T-helper 2 cell (primary cell): ENCODE measurements at regions not wholly inside any gene's neighbourhood (a gene's known extent, or its start where the extent isn't known, plus 50 kb on each side); places are given as distances from the start of the nearest gene placed in this dataset.
"Not testable (repeated sequence)": the region's sequence is repeated elsewhere in the genome, so short reads cannot be mapped to it uniquely, and the experiment has no call there.

Source experiments
- DNase-seq, 5 experiments: peaks; one replicate each; pipeline versions ENCODE4 v3.0.0 to v3.0.0-alpha.2; 2012 to 2022

DNA sequence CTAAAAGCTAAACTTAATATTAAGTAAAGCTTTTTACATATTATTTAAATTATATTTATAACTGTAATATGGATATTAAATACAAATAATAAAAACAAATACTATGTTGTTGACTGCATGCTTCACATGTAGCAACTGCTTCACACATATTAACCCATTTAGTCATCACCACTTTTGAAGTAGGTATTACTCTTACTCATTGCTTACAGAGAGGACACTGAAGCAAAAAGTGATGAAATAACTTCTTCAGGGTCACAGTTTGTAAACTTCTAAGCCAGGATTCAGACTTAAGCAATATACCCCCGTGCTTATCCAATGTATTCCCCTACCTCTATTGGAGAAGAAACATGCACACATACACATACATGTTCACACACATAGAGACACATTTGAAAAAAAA lies 166.6 kb downstream of the DKK2 start:
- no peak for DNase-seq

DNA sequence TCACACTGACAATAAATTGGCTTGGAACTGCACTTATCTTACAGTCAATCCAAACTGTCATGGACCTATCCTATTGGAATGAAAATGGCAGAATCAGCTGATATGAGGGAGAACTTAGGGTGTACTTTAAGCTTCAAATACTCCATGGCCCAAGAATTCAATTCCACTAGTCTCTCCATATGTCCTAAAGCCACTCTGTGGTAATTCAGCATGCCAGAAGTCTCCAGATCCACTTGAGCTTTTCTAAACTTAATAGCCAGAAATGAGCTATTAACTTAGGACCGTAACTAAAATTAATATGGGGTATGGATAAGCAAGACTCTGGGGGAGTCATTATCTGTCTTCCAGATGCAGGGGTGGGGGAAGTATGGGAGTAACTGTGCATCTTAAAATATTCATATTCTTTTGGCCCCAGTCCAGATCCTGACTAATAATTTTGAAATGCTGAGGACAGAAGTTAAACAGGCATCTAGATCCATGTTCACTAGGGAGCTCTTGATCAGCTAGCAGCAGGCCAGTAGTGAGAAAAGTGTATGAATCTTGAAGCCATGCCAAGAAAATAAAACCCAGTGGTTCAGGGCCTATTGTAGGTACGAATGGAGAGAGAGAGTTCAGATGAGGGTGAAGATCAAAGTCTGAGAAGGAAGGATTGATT lies 167.6 kb downstream of the DKK2 start:
- no peak for DNase-seq

GRCh38 chr4:106864231-106864630 lies 171.9 kb downstream of the DKK2 start:
- no peak for DNase-seq

DNA sequence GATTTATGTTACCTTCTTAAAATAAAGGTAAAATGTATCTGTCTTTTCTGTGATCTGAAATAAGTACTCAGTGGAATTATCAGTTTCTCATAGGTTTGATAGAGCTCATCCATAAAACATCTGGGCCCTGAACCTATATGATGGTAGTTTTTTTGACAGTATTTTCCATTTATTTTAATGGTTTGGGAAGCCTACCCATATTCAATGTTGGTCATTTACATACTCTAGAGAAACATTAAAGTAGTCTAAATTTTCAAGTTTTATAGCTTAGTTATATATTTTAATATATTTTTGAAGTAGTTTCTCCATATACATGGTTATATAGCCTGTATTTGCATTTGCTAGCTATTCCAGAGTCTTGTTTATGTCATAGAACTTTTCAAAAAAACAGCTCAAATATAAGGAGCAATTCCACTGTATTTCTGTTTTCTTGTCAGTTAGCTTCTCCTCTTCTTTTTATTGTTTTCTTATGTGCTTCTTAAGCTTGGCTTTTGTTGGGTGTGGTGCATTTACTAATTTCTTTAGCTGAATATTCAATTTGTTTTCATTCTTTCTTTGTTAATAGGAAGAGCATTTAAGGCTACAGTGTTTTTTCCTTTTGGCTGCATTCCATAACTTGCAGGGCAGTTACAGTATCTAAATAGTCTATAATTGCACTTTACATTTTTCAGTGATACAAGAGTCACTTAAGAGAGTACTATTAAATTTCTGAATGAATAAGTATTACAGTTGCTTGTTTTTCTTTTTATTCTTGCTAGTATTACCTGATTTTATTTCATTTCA lies 181.4 kb downstream of the DKK2 start:
- no peak for DNase-seq

DNA sequence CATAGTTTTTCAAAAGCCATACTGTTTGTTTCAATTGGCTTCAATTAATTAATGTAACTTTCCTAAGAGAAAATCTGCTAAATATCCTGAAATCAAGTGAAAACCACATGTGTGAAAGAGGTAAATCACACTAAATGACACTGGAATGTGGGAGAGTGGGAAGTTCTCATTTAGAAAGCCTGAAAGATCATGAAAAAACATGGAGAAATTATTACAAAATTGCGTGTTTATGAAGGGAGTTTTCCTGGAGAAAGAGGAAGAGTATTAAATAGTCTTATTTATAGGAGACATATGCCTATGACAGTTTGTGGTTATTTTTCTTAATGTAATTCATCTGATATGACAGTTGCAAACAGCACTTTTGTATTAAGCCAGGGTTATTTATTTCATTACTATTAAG lies 183.7 kb downstream of the DKK2 start:
- DNase-seq, result no peak

DNA sequence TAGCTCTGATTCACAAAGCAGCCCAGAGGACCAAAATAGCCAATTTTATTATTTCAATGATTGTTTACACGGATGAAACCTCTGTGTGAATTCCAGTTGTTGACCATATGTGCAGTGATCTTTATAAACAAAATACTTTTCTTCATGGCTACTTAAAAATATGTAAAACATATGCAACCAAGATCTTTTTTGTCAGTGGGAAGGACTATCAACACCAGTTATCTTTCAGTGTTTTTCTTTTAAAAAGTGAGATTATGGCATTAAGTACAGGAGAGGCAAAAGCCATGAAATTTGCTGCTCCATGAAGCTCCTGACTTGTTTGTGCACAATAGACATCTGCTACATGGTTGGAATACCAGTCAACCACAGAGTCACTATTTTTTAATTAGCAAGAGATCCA lies 184.4 kb downstream of the DKK2 start:
- no peak for DNase-seq

GRCh38 chr4:106850691-106851090 lies 185.4 kb downstream of the DKK2 start:
- no peak for DNase-seq

GRCh38 chr4:106835919-106836318 lies 200.2 kb downstream of the DKK2 start:
- no peak for DNase-seq

DNA sequence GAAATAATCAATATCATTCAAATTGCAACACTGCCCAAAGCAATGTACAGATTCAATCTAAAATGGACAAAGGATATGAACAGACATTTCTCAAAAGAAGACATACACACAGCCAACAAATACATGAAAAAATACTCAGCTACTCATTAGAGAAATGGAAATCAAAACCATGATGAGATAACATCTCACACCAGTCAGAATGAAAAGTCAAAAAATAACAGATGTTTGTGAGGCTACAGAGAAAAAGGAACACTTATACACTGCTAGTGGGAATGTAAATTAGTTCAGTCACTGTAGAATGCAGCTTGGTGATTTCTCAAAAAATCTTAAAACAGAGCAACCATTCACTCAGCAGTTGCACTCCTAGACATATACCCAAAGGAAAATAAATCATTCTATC lies 205.2 kb downstream of the DKK2 start:
- DNase-seq, result peak in 1 of 5 experiments; percentile 10

DNA sequence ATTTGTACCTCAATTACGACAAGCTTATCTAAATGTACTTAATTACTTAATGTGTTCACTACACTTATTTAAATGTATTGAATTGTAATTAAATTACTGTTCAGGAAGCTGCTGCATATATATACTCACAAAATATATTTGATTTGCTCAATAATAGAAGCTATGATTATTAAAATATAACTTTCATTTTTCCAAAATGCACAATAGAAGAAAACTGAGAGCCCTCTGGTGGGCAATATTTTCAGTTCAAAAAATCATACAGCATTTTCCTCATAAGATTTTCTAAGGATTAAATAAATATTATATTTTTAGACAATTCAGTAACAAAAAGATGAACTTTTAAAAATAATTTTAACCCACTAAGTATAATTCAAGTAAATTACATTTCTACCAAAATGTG lies 217.3 kb downstream of the DKK2 start:
- DNase-seq, result no peak

GRCh38 chr4:106816496-106816895 lies 219.6 kb downstream of the DKK2 start:
- no peak for DNase-seq

DNA sequence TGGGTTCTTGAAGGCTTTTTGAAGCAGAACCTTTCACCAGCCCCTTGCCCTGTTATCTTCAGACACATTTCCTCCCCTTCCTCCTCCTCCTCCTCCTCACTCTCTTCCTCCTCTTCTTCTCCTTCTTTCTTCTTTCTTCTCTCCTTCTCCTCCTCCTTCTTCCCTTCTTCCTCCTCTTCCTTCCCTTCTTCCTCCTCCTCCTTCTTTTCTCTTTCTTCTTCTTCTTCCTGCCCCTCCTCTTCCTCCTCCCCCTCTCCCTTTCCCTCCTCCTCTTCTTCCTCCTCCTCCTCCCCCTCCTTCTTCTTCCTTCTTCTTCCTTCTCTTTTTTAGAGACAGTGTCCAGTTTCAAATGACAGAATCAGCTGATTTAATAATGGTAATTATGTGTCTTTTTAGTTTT lies 226.0 kb downstream of the DKK2 start:
- no peak for DNase-seq

- DNase-seq, result peak in 1 of 5 experiments; percentile 3
Observed at GRCh38 chr4:106809076-106809475, 227.0 kb downstream of the DKK2 start.

DNA sequence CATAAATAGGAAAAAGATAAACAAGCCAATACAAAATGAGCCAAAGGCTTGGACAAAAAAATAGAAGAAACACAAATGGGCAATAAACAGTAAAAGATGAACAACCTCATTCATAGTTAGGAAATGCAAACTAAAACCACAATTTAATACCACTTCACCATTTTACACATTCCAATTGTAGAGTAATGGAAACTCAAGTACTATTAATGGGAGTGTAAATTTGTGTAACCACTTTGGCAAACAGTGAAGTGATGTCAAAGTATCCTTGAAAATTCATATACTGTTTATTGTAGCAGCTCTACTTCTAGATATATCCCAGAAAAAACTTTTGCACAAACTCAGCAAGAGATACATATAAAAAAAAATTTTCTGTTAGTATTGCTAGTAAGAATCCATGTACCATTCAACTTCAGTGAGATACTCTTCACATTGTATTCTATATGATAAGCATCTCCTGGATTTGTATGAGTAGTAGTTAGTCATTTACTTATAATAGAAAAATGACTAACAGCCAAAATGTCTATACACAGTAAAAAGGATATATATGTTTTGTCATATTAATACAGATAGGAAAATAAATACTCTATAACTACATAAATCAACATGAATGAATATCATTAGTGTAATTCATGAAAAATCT lies 229.8 kb downstream of the DKK2 start:
- DNase-seq, result no peak

DNA sequence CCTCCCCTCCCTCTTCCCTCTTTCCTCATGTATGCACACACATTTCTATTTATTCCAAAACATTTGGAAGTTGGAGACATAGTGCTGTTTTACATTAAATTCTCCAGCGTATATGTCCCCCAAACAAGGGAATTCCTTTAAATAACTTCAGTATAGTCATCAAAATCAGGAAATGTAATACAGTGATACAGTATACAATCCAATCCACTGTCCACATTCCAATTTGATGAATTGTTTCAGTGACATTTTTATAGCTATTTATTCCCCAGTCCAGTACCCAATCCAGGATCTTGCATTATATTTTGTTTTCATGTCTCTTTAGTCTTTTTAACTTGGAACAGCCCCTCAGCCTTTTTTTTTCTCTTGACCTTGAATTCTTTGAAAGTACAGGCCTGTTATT lies 233.0 kb downstream of the DKK2 start:
- no peak for DNase-seq

DNA sequence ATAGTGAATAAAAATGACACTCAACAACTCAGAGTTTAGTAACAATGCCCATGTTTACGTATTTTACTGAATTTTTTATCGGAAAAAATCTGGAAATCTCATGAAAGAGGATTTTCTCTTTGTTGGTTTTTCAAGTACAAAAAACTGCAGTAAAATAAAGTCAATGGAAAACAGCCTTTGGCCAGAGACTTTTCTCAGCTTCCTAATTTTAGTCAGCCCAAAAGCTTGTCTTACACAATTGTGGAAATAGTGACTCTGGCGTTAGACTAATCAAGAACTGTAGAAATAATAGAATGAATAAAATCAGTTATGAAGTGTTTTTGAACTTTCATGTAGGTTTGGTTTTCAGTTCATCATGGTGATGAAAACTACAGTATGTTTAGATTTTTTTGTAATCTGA lies 234.7 kb downstream of the DKK2 start:
- no peak for DNase-seq

DNA sequence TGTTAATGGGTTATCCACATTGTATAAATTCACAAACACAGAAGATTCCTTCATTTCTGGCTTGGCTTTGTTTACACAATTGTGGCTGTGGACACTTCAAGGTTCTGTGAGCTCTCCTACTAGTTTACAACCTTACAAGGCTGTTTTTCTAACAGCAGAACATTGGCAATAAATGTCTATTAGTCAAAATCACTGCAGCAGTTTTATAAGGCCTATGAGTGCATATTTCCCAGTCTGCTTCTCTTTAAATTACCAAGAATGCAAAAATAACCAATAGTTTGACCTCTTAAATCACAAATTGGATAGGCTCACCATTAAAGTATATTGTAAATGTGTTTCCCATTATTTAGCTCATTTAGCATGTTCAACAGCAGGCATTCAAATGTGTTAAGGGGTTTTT lies 239.2 kb downstream of the DKK2 start:
- DNase-seq, result no peak

DNA sequence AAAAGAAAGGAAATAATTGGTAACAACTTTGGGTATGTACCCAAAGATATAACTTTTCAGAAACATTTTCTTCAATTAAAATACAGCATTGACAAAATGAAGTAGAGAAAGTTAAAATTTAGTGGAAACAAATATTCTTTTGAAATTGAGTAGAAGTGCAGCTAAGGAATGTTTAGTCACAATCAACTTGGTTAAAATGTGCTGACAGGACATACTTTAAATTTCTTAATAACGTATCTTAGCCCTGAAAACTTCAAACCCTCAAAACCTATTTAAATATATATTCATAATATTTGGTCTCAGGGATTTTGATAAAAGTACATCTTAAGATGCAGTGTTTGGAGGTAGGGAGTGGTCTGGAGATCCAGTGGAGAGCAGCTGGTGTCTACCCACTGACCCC lies 240.8 kb downstream of the DKK2 start:
- no peak for DNase-seq

DNA sequence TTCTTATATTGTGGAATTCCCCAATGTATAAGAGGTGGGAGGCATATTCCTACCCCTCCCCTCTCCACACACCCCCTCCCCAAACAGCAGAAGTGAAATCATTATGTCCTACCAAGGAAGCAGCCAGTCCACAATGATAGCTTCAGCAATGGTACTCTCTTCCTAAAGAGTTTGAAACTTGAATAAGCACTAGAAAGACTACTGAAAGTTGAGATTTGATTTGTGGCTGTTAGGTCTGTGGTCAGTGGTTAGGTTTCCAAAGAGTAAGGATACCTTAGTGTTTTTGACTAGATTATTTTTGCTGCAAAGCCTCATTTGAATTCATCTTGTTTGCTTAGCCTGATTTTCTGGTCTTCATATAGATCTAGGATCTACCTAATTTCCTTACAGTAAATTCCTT lies 242.2 kb downstream of the DKK2 start:
- DNase-seq, result no peak

DNA sequence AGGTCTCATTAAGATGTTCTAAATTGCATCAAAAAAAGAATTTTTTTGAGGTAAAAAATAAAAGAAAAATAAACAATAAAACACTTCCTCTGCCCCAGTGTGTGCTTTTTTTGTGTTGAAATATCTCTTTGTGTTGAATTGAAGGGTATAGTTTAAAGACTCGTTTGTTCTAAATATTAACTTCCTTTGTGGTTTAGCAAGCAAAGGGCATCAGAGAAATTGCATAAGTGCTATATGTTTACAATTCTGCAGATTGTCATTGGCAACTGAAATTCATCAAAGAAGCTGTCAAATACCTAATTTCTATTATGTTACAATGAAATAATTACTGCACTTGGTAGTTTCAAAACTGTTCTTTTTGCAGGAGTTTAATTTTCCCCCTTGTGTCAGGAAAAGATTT lies 260.5 kb downstream of the DKK2 start:
- DNase-seq, result no peak

DNA sequence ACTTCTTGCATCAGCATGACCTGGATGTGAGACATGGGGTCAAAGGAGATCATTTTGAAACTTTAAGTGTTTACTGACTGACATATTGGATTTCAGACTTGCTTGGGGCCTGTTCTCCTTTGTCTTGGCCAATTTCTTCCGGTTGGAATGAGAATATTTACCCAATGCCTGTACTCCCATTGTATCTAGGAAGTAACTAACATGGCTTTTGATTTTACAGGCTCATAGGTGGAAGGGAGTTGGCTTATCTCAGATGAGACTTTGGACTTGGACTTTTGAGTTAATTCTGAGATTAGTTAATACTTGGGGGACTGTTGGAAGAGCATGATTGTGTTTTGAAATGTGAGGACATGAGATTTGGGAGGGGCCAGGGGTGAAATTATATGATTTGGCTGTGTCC lies 262.1 kb downstream of the DKK2 start:
- not testable (repeated sequence) for DNase-seq

GRCh38 chr4:106773076-106773905 lies 262.8 kb downstream of the DKK2 start:
- DNase-seq, result no peak

- DNase-seq, result no peak
Observed at GRCh38 chr4:106767991-106768390, 268.1 kb downstream of the DKK2 start.
